Stimulated activated naive CD8-positive, alpha-beta T cell treated with anti-CD3 and anti-CD28 coated beads, Interleukin-15, amount 100 ng/mL, for 72 hours (primary cell): ENCODE measurements at regions not wholly inside any gene's neighbourhood (a gene's known extent, or its start where the extent isn't known, plus 50 kb on each side); places are given as distances from the start of the nearest gene placed in this dataset.

Experiments
- ATAC-seq: fragments of 150-1000 bp; cut with Tn5 transposase; 2 replicates; pipeline ENCODE4 v1.10.0; 2021; ENCODE audit warnings: mild to moderate bottlenecking, moderate library complexity
- DNase-seq, 2 donors: peaks; one replicate each; pipeline ENCODE4 v3.0.0; 2021 to 2022
- H3K27ac Mint-ChIP-seq, 2 donors: one replicate each; pipeline ENCODE4 v1.8.0; 2022; ENCODE audit warnings: mild to moderate bottlenecking in 2 of 2, mixed read lengths in 2 of 2, moderate library complexity in 2 of 2
- H3K27me3 Mint-ChIP-seq: one replicate; pipeline ENCODE4 v1.8.0; 2022; ENCODE audit warnings: mixed read lengths
- H3K4me1 Mint-ChIP-seq: one replicate; pipeline ENCODE4 v1.8.0; 2022; ENCODE audit warnings: mild to moderate bottlenecking, mixed read lengths
- H3K4me3 Mint-ChIP-seq, 2 donors: one replicate each; pipeline ENCODE4 v1.8.0; 2022; ENCODE audit warnings: mild to moderate bottlenecking in 2 of 2, mixed read lengths in 2 of 2, moderate library complexity in 1 of 2
- H3K9me3 Mint-ChIP-seq, 2 donors: one replicate each; pipeline ENCODE4 v1.8.0; 2022; ENCODE audit warnings: mixed read lengths in 2 of 2

DNA sequence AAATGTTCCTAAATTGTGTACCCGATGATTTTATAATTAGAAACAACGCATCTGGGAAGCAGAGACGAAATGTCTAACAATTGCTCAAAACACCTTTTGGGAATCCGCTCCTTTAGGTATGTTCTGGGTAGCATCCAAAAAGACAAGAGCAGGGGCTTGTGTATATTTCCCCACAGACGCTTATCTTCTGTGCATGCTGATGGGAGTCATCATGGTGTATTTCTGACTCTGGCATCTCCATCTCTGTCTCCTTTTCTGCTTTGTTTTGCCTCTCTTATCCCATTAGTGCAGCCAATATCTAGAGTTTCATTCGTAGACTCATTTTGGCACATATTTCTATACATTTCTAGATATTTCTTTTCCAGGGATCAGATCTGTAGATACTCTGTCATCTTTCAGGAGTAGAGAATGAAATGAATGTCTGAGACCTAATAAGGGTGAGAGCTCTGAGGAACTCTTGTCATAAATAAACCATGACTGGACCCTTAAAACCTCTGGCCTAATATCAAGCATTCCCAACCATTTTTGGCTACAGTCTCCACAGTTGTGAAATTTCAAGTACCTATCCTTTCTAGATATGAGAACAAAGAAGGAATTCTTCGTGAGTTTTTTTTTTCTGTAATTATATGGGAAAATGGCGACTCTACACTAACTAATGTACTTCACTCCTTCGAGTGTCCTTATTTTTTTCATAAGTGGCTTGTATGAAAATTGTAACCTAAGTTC lies 508.2 kb downstream of the ACTL7B start:
- no peak overlapping the region for H3K27ac Mint-ChIP-seq
- H3K4me3 Mint-ChIP-seq: no peak overlapping the region
- no peak for DNase-seq
- H3K27me3 Mint-ChIP-seq: no peaks in the 10 kb centered on the region
- no peak for ATAC-seq
- no peaks in the 10 kb centered on the region for H3K4me1 Mint-ChIP-seq
- H3K9me3 Mint-ChIP-seq: peaks cover 0 to 5% of the 10 kb centered on the region in 2 donors

DNA sequence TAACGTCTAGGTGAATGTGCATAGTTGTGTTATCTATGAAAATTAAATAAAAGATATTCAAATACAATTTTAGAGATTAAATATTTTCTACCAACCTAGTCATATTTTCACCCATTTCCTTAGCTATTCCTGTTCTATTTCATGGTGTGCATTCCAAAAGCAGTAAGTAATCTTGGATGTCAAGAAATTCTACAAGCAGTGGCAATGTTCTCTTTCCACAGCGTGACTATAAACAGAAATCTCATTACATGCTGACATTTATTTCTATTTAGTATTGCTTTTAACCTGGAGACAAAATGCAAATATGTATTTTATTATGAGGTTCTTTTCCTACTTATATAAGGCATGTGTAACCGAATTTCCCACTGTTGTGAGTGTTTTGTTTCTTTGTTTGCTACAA lies 510.0 kb downstream of the ACTL7B start:
- no peaks in the 10 kb centered on the region for H3K9me3 Mint-ChIP-seq

DNA sequence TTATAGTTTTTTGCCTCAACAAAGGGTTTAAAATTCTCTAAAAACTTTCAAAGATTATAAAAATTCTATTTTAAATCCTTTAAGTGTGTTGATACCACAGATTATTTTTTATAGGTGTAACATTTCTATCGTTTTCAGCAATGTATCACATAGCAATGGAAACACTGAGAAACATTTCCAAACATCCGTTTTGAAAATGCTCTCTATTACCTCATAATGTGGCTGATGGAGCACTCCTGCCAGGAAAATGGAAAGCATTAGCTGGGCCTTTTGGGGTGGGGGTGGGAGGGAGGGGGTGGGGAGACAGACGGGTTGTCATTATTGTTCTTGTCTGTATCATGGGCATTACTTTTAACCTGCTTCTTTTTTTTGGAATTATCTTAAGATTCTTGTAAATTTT lies 516.5 kb downstream of the ACTL7B start:
- ATAC-seq: no peak
- Mint-ChIP-seq H3K4me3 (no peak overlapping the region), H3K9me3 (no peaks in the 10 kb centered on the region)

More for the DNA sequence above, 510.0 kb downstream of the ACTL7B start:
- Mint-ChIP-seq H3K4me1 (no peaks in the 10 kb centered on the region), H3K27me3 (no peaks in the 10 kb centered on the region), H3K27ac (no peak overlapping the region), H3K4me3 (no peak overlapping the region)
- DNase-seq (no peak), ATAC-seq (no peak)

DNA sequence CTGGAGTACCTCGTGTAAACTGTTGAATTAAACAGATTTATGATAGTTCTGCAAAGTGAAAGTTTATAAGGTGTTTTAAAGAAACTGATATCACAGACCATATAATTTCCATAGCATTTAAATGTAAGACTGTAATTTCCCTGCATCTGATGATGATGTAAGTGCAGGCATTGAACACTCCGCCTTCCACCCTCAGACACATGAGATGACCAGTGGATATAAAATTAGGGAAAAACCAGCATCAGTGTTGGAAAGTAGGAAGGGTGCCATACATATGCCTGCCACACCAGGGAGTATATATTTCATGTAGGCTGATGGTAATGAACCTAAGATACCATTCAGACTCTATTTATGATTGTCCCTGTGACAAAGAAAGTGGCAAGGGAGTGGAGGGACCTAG lies 519.2 kb downstream of the ACTL7B start:
- peaks cover 0 to 4% of the 10 kb centered on the region in 2 donors for H3K9me3 Mint-ChIP-seq

More for the DNA sequence above, 516.5 kb downstream of the ACTL7B start:
- no peak overlapping the region for H3K27ac Mint-ChIP-seq
- H3K27me3 Mint-ChIP-seq: no peaks in the 10 kb centered on the region
- H3K4me1 Mint-ChIP-seq: no peaks in the 10 kb centered on the region
- DNase-seq: no peak

DNA sequence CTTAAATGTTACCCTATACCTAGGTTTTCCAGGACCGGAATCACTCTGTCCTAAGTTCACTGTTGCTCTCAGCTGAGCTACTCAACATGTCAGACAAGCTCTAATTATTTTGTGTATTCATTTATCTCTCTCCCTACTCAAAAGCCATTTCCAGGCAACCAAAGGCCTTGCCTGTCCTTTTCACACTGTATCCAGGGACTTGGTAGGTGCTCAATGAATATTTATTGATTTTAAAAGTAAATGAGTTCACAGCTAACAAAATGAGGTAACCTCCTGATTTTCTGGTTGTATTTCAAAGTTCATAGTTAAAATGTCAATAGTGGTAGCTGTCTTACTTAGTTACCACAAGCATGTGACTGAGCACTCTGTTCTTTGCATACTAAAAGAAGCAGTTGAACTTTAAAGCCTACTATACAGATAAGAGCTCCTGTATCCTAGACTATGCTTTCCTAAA lies 522.2 kb downstream of the ACTL7B start:
- no peak for DNase-seq
- Mint-ChIP-seq H3K9me3 (peaks cover 6 to 10% of the 10 kb centered on the region in 2 donors), H3K27ac (no peak overlapping the region)

More for the DNA sequence above, 519.2 kb downstream of the ACTL7B start:
- H3K27ac Mint-ChIP-seq: no peak overlapping the region
- DNase-seq (no peak), ATAC-seq (no peak)
- H3K27me3 Mint-ChIP-seq: no peaks in the 10 kb centered on the region
- H3K4me1 Mint-ChIP-seq: no peaks in the 10 kb centered on the region
- no peak overlapping the region for H3K4me3 Mint-ChIP-seq

DNA sequence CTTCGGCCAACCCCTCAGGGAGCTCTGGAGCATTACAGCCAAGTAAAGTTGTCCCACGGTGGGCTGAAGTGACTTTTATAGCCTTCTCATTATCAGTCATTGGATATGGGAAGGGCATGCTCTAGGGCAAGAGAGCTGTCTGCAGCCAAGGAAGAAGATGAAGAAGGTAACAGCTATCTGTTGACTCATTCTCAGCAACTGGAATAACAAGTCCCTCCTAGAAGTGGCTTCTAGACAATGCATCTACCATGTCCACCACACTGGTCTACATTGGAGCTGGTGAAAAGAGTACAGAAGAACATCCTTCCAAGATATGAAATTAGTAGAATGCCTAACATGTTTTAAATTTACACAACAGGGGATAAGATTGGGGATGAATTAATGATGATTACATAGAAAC lies 524.2 kb downstream of the ACTL7B start:
- Mint-ChIP-seq H3K4me1 (no peaks in the 10 kb centered on the region), H3K9me3 (peaks cover 21 to 28% of the 10 kb centered on the region in 2 donors), H3K4me3 (no peak overlapping the region), H3K27ac (no peak overlapping the region), H3K27me3 (no peaks in the 10 kb centered on the region)
- no peak for DNase-seq
- no peak for ATAC-seq

More for the DNA sequence above, 522.2 kb downstream of the ACTL7B start:
- Mint-ChIP-seq H3K4me1 (no peaks in the 10 kb centered on the region), H3K4me3 (no peak overlapping the region), H3K27me3 (no peaks in the 10 kb centered on the region)
- ATAC-seq: no peak

DNA sequence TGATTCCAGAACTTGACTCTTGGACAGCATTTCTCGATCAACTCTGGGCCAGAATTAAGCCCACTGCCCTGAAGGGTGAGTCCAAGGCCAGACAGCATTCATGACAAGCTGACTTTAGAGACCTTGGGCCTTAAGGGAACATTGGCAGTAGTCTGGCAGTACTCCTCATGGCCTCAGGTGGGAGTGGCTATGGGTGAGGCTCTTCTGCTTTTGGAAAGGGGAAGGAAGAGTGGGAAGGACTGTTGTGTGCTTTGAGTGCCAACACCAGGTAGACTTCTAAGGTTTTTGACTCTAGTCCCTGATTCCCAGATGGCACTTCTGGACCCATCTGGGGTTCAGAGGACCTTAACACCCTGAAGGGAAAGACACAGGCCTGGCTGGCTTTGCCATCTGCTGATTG lies 530.4 kb downstream of the ACTL7B start:
- no peak for ATAC-seq
- DNase-seq: no peak
- Mint-ChIP-seq H3K27me3 (no peaks in the 10 kb centered on the region), H3K4me1 (no peaks in the 10 kb centered on the region), H3K27ac (no peak overlapping the region), H3K4me3 (no peak overlapping the region), H3K9me3 (peaks cover 32 to 38% of the 10 kb centered on the region in 2 donors)

DNA sequence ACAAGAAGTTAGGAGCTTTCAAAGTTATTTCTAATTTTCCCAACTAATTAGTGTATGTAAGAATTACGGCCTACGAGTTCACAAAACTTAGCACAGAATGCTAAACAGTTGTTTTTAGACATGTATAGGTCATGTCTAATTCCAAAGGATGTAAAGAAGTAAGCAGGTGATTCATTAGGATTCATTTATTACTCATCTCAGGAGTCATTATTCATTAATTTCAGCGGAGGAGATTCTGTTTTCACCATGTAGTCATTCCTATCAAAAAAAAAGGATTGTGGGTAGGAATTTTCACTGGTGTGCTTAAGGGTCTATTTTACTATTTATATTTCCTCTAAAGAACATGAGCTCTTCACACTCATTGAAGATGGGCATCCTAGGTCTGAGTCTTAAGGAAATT lies 532.2 kb downstream of the ACTL7B start:
- H3K4me1 Mint-ChIP-seq: no peaks in the 10 kb centered on the region
- no peak for ATAC-seq
- H3K4me3 Mint-ChIP-seq: no peak overlapping the region
- no peaks in the 10 kb centered on the region for H3K27me3 Mint-ChIP-seq
- no peak overlapping the region for H3K27ac Mint-ChIP-seq
- no peak for DNase-seq
- H3K9me3 Mint-ChIP-seq: peaks cover 31 to 48% of the 10 kb centered on the region in 2 donors

DNA sequence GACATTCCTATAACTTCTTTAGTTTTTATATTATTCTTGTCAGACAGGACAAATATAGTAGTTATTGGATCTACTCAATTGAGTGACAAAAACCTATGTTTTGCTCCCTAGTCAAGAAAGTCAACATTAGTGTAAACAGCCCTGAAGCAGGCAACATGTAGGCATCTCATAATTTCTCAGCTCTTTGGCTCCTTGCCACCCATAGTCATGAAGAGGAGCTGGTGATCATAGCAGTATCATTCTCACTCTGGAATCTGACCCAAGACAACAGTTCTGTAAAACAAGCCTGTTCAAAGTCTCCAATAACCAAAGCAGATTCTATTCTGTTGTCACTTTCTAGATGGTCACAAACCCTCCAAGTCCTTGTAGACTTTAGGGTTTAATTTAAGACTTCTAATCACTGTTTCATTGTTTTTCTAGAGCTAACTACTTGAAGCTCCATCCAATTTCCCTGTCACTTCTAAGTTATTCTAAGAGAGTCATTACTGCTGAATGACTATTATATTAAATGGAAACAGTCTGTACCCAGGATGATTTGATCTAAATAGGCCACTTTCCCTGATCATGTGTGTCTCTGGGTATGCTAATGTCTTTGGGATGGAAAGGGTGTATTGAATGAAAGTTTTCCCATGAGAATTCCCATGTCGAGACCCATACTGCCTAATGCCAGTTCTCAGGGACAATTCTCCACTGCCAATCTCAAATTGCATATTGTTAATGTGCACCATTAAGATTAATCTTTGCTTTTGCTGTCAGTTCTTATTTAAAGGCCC lies 533.3 kb downstream of the ACTL7B start:
- Mint-ChIP-seq H3K9me3 (peaks cover 24 to 37% of the 10 kb centered on the region in 2 donors), H3K4me1 (no peaks in the 10 kb centered on the region), H3K4me3 (no peak overlapping the region), H3K27me3 (no peaks in the 10 kb centered on the region), H3K27ac (no peak overlapping the region)
- DNase-seq (no peak), ATAC-seq (no peak)

DNA sequence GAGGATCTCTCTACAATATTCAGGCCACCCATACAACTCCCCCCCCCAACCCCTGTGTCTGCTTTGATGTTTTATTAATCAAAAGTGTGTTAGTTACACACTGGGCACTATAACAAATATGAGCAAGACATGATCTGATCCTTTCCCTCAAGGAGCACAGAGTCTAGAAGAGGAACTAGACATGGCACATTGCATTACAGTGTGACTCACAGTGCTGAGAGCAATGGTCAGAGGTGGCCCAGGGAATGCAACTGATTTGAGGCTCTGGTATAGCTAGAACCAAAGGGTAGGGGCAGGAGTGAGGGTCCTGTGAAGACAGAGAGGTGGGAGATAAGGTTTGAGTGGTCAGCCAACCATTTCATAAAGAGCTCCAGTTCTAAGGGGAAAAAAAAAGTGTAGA lies 539.2 kb downstream of the ACTL7B start:
- peaks cover 4 to 27% of the 10 kb centered on the region in 2 donors for H3K9me3 Mint-ChIP-seq
- ATAC-seq (no peak), DNase-seq (no peak)
- H3K4me3 Mint-ChIP-seq: no peak overlapping the region
- no peaks in the 10 kb centered on the region for H3K4me1 Mint-ChIP-seq
- H3K27me3 Mint-ChIP-seq: no peaks in the 10 kb centered on the region
- H3K27ac Mint-ChIP-seq: no peak overlapping the region

DNA sequence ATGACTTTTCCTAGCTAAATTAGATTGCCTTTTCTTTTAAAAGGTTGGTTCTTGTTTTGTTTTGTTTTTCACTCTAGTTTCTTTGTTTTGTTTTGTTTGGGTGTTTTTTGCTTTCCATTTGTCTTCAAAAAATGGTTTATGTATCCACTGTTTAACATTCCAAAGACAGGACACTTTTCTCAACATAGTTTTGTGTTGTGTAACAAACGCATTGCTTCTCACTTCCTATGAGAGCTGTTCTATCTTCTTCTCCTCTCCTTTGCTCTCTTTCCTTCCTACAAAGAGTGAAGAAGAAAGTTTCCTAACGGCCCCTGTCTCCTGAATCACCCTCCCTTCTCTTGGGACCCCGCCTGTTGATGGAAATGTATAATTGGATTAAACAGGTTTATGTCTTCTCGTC lies 539.7 kb downstream of the ACTL7B start:
- Mint-ChIP-seq H3K4me1 (no peaks in the 10 kb centered on the region), H3K27me3 (no peaks in the 10 kb centered on the region), H3K9me3 (peaks cover 4 to 27% of the 10 kb centered on the region in 2 donors), H3K27ac (peak overlapping the region; percentile 30 to 50), H3K4me3 (no peak overlapping the region)
- DNase-seq: no peak
- ATAC-seq: no peak

DNA sequence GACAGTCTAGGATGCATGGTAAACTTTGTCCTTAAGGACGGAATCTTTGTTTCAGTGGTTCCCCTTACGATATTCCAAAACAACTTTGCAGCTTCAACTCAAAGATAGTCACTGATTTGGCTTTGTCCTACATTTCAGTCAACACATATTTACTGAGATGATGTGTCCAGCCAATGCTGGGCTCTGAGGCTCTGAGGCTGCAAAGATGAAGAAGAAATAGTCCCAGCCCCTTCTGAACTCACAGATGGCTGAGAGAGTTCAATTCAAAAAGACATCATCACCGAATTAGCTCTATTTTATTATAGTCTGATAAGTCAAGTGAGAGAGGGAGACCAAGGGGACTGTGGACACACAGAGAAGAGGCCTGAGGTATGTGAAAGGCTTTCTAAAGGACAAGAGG lies 544.0 kb downstream of the ACTL7B start:
- no peak for ATAC-seq
- no peak for DNase-seq
- peaks cover 9 to 25% of the 10 kb centered on the region in 2 donors for H3K9me3 Mint-ChIP-seq
- no peak overlapping the region for H3K4me3 Mint-ChIP-seq
- H3K27me3 Mint-ChIP-seq: no peaks in the 10 kb centered on the region
- no peak overlapping the region for H3K27ac Mint-ChIP-seq
- no peaks in the 10 kb centered on the region for H3K4me1 Mint-ChIP-seq

DNA sequence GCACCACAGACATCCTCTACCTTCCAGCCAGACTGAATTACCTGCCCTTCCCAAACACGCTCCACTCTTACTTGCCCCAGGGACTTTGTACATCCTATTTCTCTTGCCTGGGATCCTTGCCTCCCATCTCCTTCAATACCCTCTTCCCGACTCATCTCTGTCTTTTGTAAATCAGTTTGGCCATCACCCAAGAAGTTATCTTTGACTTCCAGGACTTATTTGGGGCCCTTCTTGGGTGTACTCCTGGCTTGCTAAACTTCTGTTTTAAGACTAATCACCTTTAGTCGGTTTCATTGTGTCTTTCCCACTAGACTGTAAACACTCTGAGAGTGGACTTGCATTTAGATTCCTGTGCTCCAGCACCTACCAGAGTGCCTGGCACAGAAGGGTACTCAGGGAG lies 545.6 kb downstream of the ACTL7B start:
- Mint-ChIP-seq H3K4me1 (no peaks in the 10 kb centered on the region), H3K27me3 (no peaks in the 10 kb centered on the region), H3K27ac (no peak overlapping the region), H3K9me3 (peaks cover 9 to 10% of the 10 kb centered on the region in 2 donors), H3K4me3 (no peak overlapping the region)
- DNase-seq: no peak
- ATAC-seq: no peak

DNA sequence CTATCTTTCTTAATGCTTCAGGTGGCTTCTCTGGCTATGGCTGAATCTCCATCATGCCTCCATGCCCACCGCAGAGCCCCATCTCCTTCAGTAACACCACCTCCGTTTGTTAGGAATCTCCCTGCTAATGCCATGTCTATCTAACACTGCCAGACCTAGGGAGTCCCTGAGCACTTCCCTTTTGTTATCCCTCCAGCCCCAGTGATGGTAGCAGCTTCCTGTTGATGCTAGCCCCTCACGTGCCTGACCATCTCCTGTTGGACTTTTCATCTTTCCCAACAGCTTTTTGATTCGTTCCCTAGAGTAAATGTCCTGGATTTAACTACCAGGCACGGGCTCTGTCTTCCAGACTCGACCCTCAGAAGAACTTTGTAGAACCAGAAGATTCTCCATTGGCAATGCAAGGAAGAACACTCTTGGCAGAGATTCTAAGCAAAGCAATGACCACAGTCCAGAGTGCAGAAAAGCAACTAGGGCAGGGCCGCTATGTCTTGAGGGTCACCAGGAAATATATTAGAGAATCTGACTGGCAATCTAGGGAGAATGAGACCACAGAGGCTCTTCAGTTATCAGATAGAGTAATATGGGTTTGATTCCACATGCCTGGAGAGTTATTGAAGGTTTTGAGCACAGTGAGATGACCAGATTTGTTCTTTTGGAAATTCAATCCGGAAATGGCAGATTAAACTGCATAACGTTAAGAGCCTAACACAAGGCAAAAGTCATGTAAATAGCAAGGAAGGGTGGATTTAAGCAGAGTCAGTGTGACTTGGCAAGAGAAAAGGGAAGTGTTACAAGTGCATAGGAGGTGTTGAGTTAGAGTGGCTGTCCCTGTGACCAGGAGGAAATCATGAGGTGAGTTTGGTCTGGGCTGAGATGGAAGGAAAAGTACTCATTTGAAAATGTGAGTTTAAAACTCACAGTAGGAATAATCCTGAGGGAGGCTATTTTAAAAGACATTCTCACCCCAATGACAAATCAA lies 555.2 kb downstream of the ACTL7B start:
- ATAC-seq (no peak), DNase-seq (no peak)
- no peak overlapping the region for H3K27ac Mint-ChIP-seq
- H3K4me1 Mint-ChIP-seq: no peaks in the 10 kb centered on the region
- no peak overlapping the region for H3K4me3 Mint-ChIP-seq
- peaks cover 9 to 14% of the 10 kb centered on the region in 2 donors for H3K9me3 Mint-ChIP-seq
- no peaks in the 10 kb centered on the region for H3K27me3 Mint-ChIP-seq

DNA sequence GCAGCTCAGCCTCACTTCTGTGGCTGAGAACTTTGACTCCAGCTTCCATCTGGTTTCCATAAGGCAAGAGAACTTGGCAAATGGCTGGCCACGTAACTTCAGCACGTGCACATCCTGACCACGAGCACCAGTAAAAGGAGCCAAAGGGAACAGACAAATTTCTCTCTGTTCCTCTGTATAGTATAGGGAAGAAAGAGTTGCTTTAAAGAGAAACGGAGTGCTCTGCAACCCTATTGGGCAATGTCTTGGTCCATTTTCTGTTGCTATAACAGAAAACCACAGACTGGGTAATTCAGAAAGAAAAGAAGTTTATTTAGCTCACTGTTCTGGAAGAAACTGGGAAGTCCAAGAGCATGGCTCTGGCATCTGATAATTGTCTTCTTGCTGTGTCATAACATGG lies 558.7 kb downstream of the ACTL7B start:
- H3K27me3 Mint-ChIP-seq: no peaks in the 10 kb centered on the region
- no peak overlapping the region for H3K4me3 Mint-ChIP-seq
- no peaks in the 10 kb centered on the region for H3K4me1 Mint-ChIP-seq
- H3K27ac Mint-ChIP-seq: no peak overlapping the region
- ATAC-seq (no peak), DNase-seq (no peak)
- H3K9me3 Mint-ChIP-seq: peaks cover 5 to 9% of the 10 kb centered on the region in 2 donors
